D721Med (cell line): ENCODE measurements at regions not wholly inside any gene's neighbourhood (a gene's known extent, or its start where the extent isn't known, plus 50 kb on each side); places are given as distances from the start of the nearest gene placed in this dataset.

Experiments used
- DNase-seq: peaks from one replicate; pipeline ENCODE4 v3.0.0; 2011; ENCODE audit warnings: low spot score; ENCODE audit not compliant: insufficient read length
- FAIRE-seq: peaks from 2 replicates; lab custom pipeline; 2011; peaks lifted over from hg19 to GRCh38; lab: Jason Lieb, UNC
- CTCF ChIP-seq: IDR thresholded peaks from 2 replicates; pipeline ENCODE4 v1.5.1; 2012; ENCODE audit warnings: mild to moderate bottlenecking, control low read depth; ENCODE audit not compliant: insufficient read depth; ENCODE audit errors: missing control alignments

DNA sequence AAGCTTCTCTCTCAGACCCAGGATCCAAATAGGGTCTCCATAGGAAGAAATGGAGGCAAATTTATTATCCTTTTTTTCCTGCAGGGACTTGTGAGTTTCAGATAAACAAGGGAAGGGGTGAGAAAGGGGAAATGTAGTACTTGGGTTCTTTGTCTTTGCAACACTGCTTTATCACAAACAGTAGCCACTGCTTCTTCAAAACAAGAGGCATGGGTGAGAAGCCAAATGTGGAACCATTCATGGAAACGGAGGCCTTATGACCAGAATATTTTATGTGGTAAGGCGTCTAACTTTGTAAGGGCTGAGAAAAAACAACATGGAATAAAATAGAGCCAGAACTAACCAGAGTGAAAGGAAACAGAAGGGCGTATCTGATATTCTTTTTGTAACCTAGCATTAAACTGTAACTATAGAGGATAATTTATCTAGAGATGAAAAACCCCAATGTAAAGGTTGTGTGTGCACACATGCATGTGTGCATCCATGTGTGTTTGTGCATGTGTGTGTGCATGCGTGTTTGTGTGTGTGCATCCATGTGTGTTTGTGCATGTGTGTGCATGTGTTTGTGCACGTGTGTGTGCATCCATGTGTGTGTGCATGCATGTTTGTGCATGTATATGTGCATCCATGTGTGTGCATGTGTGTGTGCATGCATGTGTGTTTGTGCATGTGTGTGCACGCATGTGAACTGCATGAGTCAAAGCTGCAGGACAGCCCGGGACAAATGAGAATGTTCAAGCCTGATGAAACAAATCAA lies 143.3 kb upstream of the SMLR1 start:
- no peak for FAIRE-seq
- TF ChIP-seq CTCF, result no peak
- no peak for DNase-seq

DNA sequence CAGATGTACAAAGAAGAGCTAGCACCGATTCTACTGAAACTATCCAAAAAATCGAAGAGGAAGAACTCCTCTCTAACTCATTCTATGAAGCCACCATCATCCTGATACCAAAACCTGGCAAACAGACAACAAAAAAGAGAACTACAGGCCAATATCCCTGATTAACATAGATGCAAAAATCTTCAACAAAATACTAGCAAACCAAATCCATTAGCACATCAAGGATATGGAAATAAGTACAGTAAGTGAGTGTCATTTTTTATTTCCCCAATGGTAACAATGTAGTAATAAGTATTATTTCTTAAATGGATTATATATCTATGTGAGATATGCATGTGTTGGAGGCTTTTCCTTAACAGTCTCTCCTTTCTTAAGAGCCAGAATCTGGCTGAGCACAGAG lies 134.5 kb upstream of the SMLR1 start:
- DNase-seq (no peak), FAIRE-seq (no peak)
- no peak for TF ChIP-seq CTCF

- no peak for FAIRE-seq
- DNase-seq, result no peak
- TF ChIP-seq CTCF, result no peak
These were observed 133.3 kb upstream of the SMLR1 start for GRCh38 chr6:130693944-130694343.

DNA sequence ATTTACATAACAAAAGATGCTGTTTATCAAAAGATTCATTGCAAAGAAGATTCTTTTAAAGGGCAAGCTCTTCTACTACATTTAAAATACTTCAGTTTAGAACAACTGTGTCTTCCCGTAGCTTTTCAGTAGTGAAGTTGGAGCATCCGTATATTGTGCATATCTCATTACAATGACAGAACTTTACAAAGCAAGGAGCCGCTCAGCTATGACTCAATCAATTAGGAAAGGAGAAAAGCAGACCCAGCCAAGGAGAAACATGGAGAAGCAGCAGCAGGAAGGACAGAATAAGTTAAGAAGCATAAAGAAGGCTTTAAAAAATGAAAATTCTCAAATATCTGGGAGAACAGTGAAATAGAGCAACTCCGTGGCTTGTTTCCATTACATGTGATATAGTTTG lies 132.6 kb upstream of the SMLR1 start:
- no peak for TF ChIP-seq CTCF
- FAIRE-seq, result no peak
- DNase-seq, result no peak

DNA sequence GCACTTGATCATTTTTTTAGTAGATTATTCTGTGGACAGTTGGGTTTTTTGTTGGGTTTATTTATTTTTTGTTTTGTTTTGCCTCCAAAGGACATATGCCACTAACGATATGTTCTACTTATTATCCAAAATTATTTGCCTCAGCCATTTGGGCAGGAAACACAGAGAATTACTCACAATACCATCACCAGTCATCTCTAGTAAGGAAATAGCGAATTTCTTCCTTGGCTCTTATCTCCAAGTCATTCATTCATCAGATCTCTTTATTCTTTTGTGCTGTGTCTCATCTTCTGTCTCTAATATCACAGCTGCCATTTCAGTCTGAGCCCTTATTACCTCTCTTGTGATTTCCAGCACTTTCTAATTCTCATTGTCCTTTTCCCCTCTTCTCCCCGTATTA lies 130.4 kb upstream of the SMLR1 start:
- TF ChIP-seq CTCF, result no peak
- DNase-seq, result no peak
- FAIRE-seq, result no peak

GRCh38 chr6:130697271-130697994 lies 129.8 kb upstream of the SMLR1 start:
- no peak for TF ChIP-seq CTCF
- FAIRE-seq, result no peak
- DNase-seq, result no peak
